ENCODE measurements at regions not wholly inside any gene's neighbourhood (a gene's known extent, or its start where the extent isn't known, plus 50 kb on each side); places are given as distances from the start of the nearest gene placed in this dataset.

DNA sequence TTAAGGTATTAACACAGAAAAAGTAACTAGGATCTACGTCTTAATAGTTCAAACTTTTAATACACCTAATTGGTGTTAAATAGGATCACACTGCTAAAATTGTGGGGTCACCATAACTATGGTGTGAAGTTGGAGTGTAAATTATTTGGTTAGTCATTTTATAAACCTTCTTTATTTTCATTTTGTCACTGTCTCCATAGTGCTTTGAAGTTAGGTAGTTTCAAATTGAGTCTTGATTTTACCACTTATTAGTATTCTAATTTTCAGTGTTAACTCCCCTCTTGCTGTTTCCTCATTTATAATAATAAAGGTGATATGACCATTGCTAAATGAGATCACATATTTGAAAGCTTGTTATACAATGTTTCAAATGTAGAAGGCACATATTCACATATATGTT, 738.1 kb upstream of the CHRM3 start:
- H3K4me1 ChIP-seq (ENCODE audit: control insufficient read depth in 4 of 4, insufficient read depth in 4 of 4, low read length in 3 of 4) = no peaks in the 10 kb centered on the region
- 62% methylated on average over 1 of the region's 1 CpG for WGBS
- no peak overlapping the region for H3K4me3 ChIP-seq (ENCODE audit: low read depth in 1 of 3, low read length in 3 of 3)
- H3K9ac ChIP-seq (ENCODE audit: low read depth in 1 of 2, low read length in 2 of 2) = no peak overlapping the region
- H3K36me3 ChIP-seq (ENCODE audit: control insufficient read depth in 4 of 4, insufficient read depth in 3 of 4, low read depth in 1 of 4, low read length in 3 of 4) = no peaks in the 10 kb centered on the region
- TF ChIP-seq NR2F2 (IDR thresholded peaks at IDR 0.05) = no peak
- TF ChIP-seq RAD21 (IDR thresholded peaks at IDR 0.05) = no peak
- no peak for TF ChIP-seq MAX (IDR thresholded peaks at IDR 0.05)
- TF ChIP-seq YY1 (IDR thresholded peaks at IDR 0.05) = no peak
- TF ChIP-seq CTCF (IDR thresholded peaks at IDR 0.05; ENCODE audit: low read depth, low read length, missing input control) = no peak
- TF ChIP-seq TAF1 (conservative IDR thresholded peaks at IDR 0.05) = no peak
- no peak for TF ChIP-seq FOXA1 (IDR thresholded peaks at IDR 0.05)
- no peak for TF ChIP-seq JUND (IDR thresholded peaks at IDR 0.05)
- no peak for TF ChIP-seq REST (IDR thresholded peaks at IDR 0.05)
- TF ChIP-seq, protein P1, sequence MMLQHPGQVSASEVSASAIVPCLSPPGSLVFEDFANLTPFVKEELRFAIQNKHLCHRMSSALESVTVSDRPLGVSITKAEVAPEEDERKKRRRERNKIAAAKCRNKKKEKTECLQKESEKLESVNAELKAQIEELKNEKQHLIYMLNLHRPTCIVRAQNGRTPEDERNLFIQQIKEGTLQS (IDR thresholded peaks at IDR 0.05) = no peak
- TF ChIP-seq HNF4G (IDR thresholded peaks at IDR 0.05) = no peak
- TF ChIP-seq SP1 (IDR thresholded peaks at IDR 0.05) = no peak
- no peak for TF ChIP-seq EGR1 (IDR thresholded peaks at IDR 0.05; ENCODE audit: low read depth in 2 of 2)
- no peak for TF ChIP-seq FOXA2 (IDR thresholded peaks at IDR 0.05)
- no peak for TF ChIP-seq GABPA (IDR thresholded peaks at IDR 0.05 in 1 of 2, conservative IDR thresholded peaks at IDR 0.05 in 1 of 2)
- TF ChIP-seq, protein P2, sequence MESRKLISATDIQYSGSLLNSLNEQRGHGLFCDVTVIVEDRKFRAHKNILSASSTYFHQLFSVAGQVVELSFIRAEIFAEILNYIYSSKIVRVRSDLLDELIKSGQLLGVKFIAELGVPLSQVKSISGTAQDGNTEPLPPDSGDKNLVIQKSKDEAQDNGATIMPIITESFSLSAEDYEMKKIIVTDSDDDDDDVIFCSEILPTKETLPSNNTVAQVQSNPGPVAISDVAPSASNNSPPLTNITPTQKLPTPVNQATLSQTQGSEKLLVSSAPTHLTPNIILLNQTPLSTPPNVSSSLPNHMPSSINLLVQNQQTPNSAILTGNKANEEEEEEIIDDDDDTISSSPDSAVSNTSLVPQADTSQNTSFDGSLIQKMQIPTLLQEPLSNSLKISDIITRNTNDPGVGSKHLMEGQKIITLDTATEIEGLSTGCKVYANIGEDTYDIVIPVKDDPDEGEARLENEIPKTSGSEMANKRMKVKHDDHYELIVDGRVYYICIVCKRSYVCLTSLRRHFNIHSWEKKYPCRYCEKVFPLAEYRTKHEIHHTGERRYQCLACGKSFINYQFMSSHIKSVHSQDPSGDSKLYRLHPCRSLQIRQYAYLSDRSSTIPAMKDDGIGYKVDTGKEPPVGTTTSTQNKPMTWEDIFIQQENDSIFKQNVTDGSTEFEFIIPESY (IDR thresholded peaks at IDR 0.05) = no peak
- no peak for TF ChIP-seq HNF4A (conservative IDR thresholded peaks at IDR 0.05)
- no peak for TF ChIP-seq RXRA (IDR thresholded peaks at IDR 0.05)
- H3K27me3 ChIP-seq (ENCODE audit: control insufficient read depth in 4 of 4, insufficient read depth in 4 of 4, low read length in 3 of 4) = no peaks in the 10 kb centered on the region
- H3K27ac ChIP-seq (ENCODE audit: low read depth in 1 of 2, low read length in 2 of 2) = no peak overlapping the region
- DNase-seq (ENCODE audit: low spot score) = no peak
- H3K9me3 ChIP-seq (ENCODE audit: control insufficient read depth in 4 of 4, low read length in 3 of 4) = no peaks in the 10 kb centered on the region
